Spleen (tissue), 11 donors: ENCODE measurements at regions not wholly inside any gene's neighbourhood (a gene's known extent, or its start where the extent isn't known, plus 50 kb on each side); places are given as distances from the start of the nearest gene placed in this dataset.

Experiments used
- DNase-seq: peaks from one replicate; pipeline ENCODE4 v3.0.0-alpha.2; 2020
- H3K27ac ChIP-seq, 8 donors: fragments of 200-600 bp; sonication (generic) in 7 of 8; 1 replicate in 4 of 8; 2 replicates in 4 of 8; pipeline versions ENCODE4 v1.5.0 to v1.8.0; 2016 to 2021; ENCODE audit warnings: inconsistent platforms in 4 of 8, mild to moderate bottlenecking in 4 of 8, moderate library complexity in 1 of 8
- H3K27me3 ChIP-seq, 7 donors: fragments of 200-600 bp; sonication (generic) in 6 of 7; replicated peaks in 1 of 7; 1 replicate in 4 of 7; 2 replicates in 3 of 7; pipeline versions ENCODE4 v1.5.0 to v1.8.0; 2016 to 2021; ENCODE audit warnings: inconsistent platforms in 3 of 7, mild to moderate bottlenecking in 1 of 7
- H3K36me3 ChIP-seq, 6 donors: fragments of 200-600 bp; sonication (generic) in 5 of 6; 1 replicate in 4 of 6; 2 replicates in 2 of 6; pipeline versions ENCODE4 v1.5.0 to v1.8.0; 2016 to 2021; ENCODE audit warnings: inconsistent platforms in 2 of 6
- H3K4me1 ChIP-seq, 6 donors: fragments of 200-600 bp; sonication (generic) in 5 of 6; 1 replicate in 3 of 6; 2 replicates in 3 of 6; pipeline versions ENCODE4 v1.5.0 to v1.8.0; 2016 to 2021; ENCODE audit warnings: inconsistent platforms in 3 of 6
- H3K4me3 ChIP-seq, 8 donors: fragments of 200-600 bp; sonication (generic) in 7 of 8; 1 replicate in 4 of 8; 2 replicates in 4 of 8; pipeline versions ENCODE4 v1.5.0 to v1.8.0; 2016 to 2021; ENCODE audit warnings: inconsistent platforms in 4 of 8, mild to moderate bottlenecking in 4 of 8, moderate library complexity in 2 of 8
- H3K9me3 ChIP-seq, 8 donors: fragments of 200-600 bp; sonication (generic) in 7 of 8; 1 replicate in 4 of 8; 2 replicates in 4 of 8; pipeline versions ENCODE4 v1.5.0 to v1.8.0; 2016 to 2021; ENCODE audit warnings: inconsistent platforms in 4 of 8
- POLR2A ChIP-seq, 3 donors: fragments of 450-650 bp; IDR thresholded peaks; one replicate each; pipeline ENCODE4 v1.5.1; 2017; ENCODE audit warnings: antibody characterized with exemption in 3 of 3, mild to moderate bottlenecking in 1 of 3
- POLR2AphosphoS5 ChIP-seq, 3 donors: sonication (generic); formaldehyde crosslinking; IDR thresholded peaks; one replicate each; pipeline ENCODE4 v1.5.1; 2017; ENCODE audit warnings: antibody characterized with exemption in 3 of 3
- WGBS, 5 donors: extraction: QIAGEN DNeasy Blood & Tissue Kit in 3 of 5; methylation state at CpG; one replicate each; pipeline versions ENCODE4 v1.1.5 to v1.1.7; 2013 to 2018; 5-methylcytosine and 5-hydroxymethylcytosine counted together
- intact Hi-C: fragments of 100-400 bp; cut with DNase I; formaldehyde crosslinking; loops from one replicate; pipeline ENCODE4 v1.15.0; 2023; ENCODE audit warnings: low total_unique reads
- TF ChIP-seq, protein P1 (sequence below), 11 experiments: fragments of 200-600 bp in 7 of 11; fragments of 450-650 bp in 4 of 11; sonication (generic) in 4 of 11; IDR thresholded peaks in 8 of 11; conservative IDR thresholded peaks in 3 of 11; 1 replicate in 7 of 11; 2 replicates in 4 of 11; pipeline versions ENCODE4 v1.4.0 to v1.8.0; 2016 to 2021; ENCODE audit warnings: antibody characterized with exemption in 11 of 11, inconsistent platforms in 4 of 11, mild to moderate bottlenecking in 1 of 11
- donor health status: healthy with polysubstance abuse.
- donor health status: DM: no; HTN: no; CAD: no; lungs with moderate emphysema.
- donor health status: DM: no; HTN: no; CAD: no.
- donor health status: Bipolar disorder and iron deficiency.
- donor health status: healthy.
- donor health status: DM: no; HTN: no; CAD: no.
- donor health status: DM: yes; HTN: yes; CAD: no.

DNA sequence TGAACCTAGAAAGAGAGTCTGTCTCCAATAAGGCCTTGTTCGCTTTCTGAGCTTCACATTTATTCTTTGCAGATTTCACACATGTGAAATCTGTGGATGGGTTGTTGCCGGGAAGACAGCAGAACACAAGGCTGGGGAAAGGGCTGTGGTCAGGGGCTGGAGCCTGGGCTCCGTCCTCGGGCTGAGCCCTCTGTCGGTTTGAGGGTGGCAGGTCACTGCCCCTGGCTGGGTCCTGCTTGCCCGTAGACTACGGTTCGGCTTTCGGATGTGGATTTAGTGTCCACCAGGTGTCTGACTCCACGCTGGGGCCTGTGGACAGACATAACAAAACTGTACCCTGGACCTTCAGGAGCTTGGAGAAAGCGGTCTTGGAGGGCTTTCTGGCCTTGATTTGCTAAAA lies 117.0 kb upstream of the ALX4 start:
- H3K4me3 ChIP-seq: no peak overlapping the region
- no peak for DNase-seq
- no peaks in the 10 kb centered on the region for H3K4me1 ChIP-seq
- 84 to 90% (median 87%) methylated on average over 11 of the region's 11 CpGs for WGBS, 5 donors
- H3K27me3 ChIP-seq: peaks cover 0 to 49% (median 0%) of the 10 kb centered on the region in 7 donors
- TF ChIP-seq POLR2A (IDR thresholded peaks at IDR 0.05) (no peak), POLR2AphosphoS5 (IDR thresholded peaks at IDR 0.05) (no peak)
- TF ChIP-seq, protein P1, sequence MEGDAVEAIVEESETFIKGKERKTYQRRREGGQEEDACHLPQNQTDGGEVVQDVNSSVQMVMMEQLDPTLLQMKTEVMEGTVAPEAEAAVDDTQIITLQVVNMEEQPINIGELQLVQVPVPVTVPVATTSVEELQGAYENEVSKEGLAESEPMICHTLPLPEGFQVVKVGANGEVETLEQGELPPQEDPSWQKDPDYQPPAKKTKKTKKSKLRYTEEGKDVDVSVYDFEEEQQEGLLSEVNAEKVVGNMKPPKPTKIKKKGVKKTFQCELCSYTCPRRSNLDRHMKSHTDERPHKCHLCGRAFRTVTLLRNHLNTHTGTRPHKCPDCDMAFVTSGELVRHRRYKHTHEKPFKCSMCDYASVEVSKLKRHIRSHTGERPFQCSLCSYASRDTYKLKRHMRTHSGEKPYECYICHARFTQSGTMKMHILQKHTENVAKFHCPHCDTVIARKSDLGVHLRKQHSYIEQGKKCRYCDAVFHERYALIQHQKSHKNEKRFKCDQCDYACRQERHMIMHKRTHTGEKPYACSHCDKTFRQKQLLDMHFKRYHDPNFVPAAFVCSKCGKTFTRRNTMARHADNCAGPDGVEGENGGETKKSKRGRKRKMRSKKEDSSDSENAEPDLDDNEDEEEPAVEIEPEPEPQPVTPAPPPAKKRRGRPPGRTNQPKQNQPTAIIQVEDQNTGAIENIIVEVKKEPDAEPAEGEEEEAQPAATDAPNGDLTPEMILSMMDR (IDR thresholded peaks at IDR 0.05 in 8 of 11, conservative IDR thresholded peaks at IDR 0.05 in 3 of 11): no peak
- intact Hi-C loops: no loop called here
- no peaks in the 10 kb centered on the region for H3K9me3 ChIP-seq
- H3K27ac ChIP-seq: no peak overlapping the region
- H3K36me3 ChIP-seq: no peaks in the 10 kb centered on the region

DNA sequence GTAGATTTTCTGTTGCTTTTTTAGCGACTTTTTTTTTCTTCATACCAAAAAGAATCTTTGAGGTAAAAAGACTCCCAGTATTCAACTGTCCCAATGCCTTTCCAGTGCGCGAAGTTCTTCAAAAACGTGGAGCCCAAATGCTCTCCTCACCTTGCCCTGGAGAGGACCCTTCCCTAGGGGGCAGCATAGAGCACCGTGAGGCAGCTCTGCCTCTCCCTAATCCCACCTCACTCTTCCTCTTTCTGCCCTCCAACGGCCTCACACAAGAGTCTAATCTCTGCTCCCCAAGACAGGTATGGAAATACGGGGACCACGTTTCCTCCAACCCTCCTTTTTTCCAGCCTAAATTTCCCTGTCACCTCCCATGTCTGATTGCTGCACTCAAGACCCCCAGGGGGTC lies 117.5 kb upstream of the ALX4 start:
- no peaks in the 10 kb centered on the region for H3K36me3 ChIP-seq
- peaks cover 0 to 51% (median 0%) of the 10 kb centered on the region in 7 donors for H3K27me3 ChIP-seq
- 34 to 46% (median 40%) methylated on average over 8 of the region's 8 CpGs for WGBS, 5 donors
- no peak overlapping the region for H3K4me3 ChIP-seq
- DNase-seq: no peak
- TF ChIP-seq POLR2A (IDR thresholded peaks at IDR 0.05) (no peak), POLR2AphosphoS5 (IDR thresholded peaks at IDR 0.05) (no peak)
- TF ChIP-seq, protein P1 (IDR thresholded peaks at IDR 0.05 in 8 of 11, conservative IDR thresholded peaks at IDR 0.05 in 3 of 11): no peak
- H3K9me3 ChIP-seq: no peaks in the 10 kb centered on the region
- H3K27ac ChIP-seq: no peak overlapping the region
- no peaks in the 10 kb centered on the region for H3K4me1 ChIP-seq
- intact Hi-C loops: no loop called here

DNA sequence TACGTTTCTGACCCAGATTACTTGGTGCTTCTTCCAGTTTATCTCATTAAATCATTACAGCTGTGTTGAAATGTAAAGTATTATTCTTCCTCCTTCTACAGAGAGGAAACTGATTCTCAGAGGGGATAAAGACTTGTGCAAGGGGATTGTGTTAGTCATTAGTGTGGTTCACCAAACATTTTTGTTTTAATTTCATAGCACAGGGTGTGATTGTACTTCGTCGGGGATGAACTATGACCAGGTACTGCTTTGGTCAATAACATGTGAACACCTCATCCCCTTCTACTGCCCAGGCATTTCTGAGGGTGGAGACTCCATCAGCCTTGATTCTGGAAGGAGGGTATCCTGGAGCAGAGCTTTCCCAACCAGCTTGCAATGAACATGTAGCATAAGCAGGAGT lies 120.2 kb upstream of the ALX4 start:
- Histone ChIP-seq H3K27me3 (peaks cover 0 to 61% (median 0%) of the 10 kb centered on the region in 7 donors), H3K4me3 (no peak overlapping the region), H3K4me1 (no peaks in the 10 kb centered on the region), H3K9me3 (no peaks in the 10 kb centered on the region), H3K27ac (no peak overlapping the region), H3K36me3 (no peaks in the 10 kb centered on the region)
- DNase-seq: no peak
- WGBS, 5 donors: 44 to 57% (median 51%) methylated on average over 3 of the region's 3 CpGs
- TF ChIP-seq POLR2AphosphoS5 (IDR thresholded peaks at IDR 0.05): no peak
- TF ChIP-seq, protein P1 (IDR thresholded peaks at IDR 0.05 in 8 of 11, conservative IDR thresholded peaks at IDR 0.05 in 3 of 11): no peak
- no peak for TF ChIP-seq POLR2A (IDR thresholded peaks at IDR 0.05)
- intact Hi-C loops: no loop called here

DNA sequence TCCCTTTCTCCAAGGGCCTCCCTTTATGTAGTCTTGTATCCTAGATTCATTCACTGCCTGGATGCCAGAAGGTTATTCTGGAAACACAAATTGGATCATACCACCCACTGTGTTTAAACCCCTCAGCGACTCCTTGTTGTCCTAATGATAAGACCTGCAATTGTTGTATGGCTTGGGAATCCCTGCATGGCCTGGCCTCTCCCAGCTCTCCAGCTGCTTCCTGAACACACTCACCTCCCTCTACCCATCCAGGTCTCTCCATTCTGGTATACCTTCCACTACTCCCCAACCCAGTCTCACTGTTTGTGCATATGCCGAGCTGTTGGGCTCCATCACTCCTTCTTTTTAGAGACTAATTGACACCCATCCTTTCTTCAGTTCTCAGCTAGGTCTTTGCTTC lies 124.3 kb upstream of the ALX4 start:
- no peaks in the 10 kb centered on the region for H3K4me1 ChIP-seq
- intact Hi-C loops: no loop called here
- H3K36me3 ChIP-seq: no peaks in the 10 kb centered on the region
- H3K27me3 ChIP-seq: peaks cover 0 to 61% (median 0%) of the 10 kb centered on the region in 7 donors
- no peaks in the 10 kb centered on the region for H3K9me3 ChIP-seq
- H3K27ac ChIP-seq: no peak overlapping the region
- no peak overlapping the region for H3K4me3 ChIP-seq
- WGBS, 5 donors: 79 to 84% (median 82%) methylated on average over 2 of the region's 2 CpGs
- no peak for DNase-seq
- TF ChIP-seq, protein P1 (IDR thresholded peaks at IDR 0.05 in 8 of 11, conservative IDR thresholded peaks at IDR 0.05 in 3 of 11): no peak
- TF ChIP-seq POLR2AphosphoS5 (IDR thresholded peaks at IDR 0.05) (no peak), POLR2A (IDR thresholded peaks at IDR 0.05) (no peak)
